SK-N-MC (cell line): ENCODE measurements at regions not wholly inside any gene's neighbourhood (a gene's known extent, or its start where the extent isn't known, plus 50 kb on each side); places are given as distances from the start of the nearest gene placed in this dataset.

Experiments used
- EZH2 ChIP-seq: fragments of 200-600 bp; sonication (generic); IDR thresholded peaks from one replicate; pipeline ENCODE4 v1.6.1; 2017; ENCODE audit warnings: antibody characterized with exemption
- FOXP2 ChIP-seq: optimal IDR thresholded peaks from 2 replicates; pipeline ENCODE3; 2011; ENCODE audit warnings: mild to moderate bottlenecking, moderate library complexity; ENCODE audit not compliant: insufficient read depth; ENCODE audit errors: extremely low read length, control extremely low read depth
- POLR2AphosphoS5 ChIP-seq: IDR thresholded peaks from 2 replicates; pipeline ENCODE4 v1.6.1; 2012; ENCODE audit warnings: mild to moderate bottlenecking, low read depth, low read length, borderline replicate concordance

DNA sequence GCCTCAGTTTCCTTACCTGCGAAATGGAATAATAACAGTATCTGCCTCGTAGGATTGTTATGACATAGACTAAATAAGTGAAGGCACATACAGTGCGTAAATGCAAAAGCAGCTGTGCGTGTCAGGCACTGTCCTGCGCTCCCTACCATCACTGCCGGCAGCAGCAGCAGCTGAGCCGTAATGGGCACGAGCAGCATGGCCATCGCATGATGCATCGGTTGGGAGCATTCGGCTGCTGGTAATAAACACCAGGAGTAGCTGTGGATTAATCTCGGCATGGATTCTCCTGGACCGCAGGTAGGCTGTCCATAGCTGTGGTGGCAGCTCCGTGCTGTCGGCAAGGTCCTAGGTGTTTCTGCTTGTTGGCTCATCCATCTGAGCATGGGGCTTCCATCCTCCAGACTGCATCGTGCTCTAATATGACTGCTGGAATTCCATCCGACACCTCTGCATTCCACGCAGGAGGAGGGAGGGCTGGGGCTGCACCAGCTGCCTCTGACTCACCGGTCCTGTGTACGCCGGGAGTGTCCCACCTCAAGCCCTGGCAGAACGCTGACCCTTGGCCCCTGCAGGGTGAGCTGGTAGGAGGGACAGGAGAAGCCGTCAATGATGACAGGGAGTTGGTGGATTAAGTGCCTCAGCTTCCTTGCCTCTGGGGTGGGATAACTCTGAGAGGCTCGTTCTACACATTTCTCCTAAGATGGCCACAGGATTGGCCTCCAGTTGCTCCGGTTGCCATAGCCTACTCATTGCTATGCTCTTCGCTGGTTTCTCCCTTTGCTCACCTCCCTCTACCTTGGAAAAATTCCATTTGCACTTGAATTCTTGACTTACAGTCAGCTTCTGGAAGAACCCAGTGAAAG lies 100.9 kb upstream of the PMEPA1 start:
- TF ChIP-seq POLR2AphosphoS5 (no peak), EZH2 (no peak), FOXP2 (no peak)
